SKM-1 treated with dmso at 0.1 percent for 144 hours (cell line): ENCODE measurements at regions not wholly inside any gene's neighbourhood (a gene's known extent, or its start where the extent isn't known, plus 50 kb on each side); places are given as distances from the start of the nearest gene placed in this dataset.
A peak's percentile ranks its signal among the peaks of the same experiment; 100 is the strongest.

ENCODE experiments used
- DNase-seq: peaks from one replicate; lab custom pipeline; 2025; ENCODE audit not compliant: unreplicated experiment; lab: John Stamatoyannopoulos, UW

- no peak for DNase-seq
Measured at GRCh38 chr2:15040429-15041084, 408.0 kb downstream of the LRATD1 start.

- no peak for DNase-seq
Measured at GRCh38 chr2:15041429-15041837, 408.9 kb downstream of the LRATD1 start.

- no peak for DNase-seq
Measured at GRCh38 chr2:15042801-15043217, 410.3 kb downstream of the LRATD1 start.

GRCh38 chr2:15043336-15044058, 411.0 kb downstream of the LRATD1 start:
- no peak for DNase-seq

GRCh38 chr2:15045054-15045453, 412.5 kb downstream of the LRATD1 start:
- DNase-seq: no peak

GRCh38 chr2:15047184-15047583, 414.7 kb downstream of the LRATD1 start:
- DNase-seq: no peak

- no peak for DNase-seq
Measured at GRCh38 chr2:15048000-15048399, 415.5 kb downstream of the LRATD1 start.

- no peak for DNase-seq
Measured at GRCh38 chr2:15049096-15049993, 416.8 kb downstream of the LRATD1 start.

- no peak for DNase-seq
Measured at GRCh38 chr2:15050483-15050882, 418.0 kb downstream of the LRATD1 start.

- DNase-seq: no peak
Measured at GRCh38 chr2:15053542-15053941, 421.0 kb downstream of the LRATD1 start.

- DNase-seq: peak; percentile 4
Measured at GRCh38 chr2:15058015-15058720, 425.7 kb downstream of the LRATD1 start.

- no peak for DNase-seq
Measured at GRCh38 chr2:15058721-15059157, 426.2 kb downstream of the LRATD1 start.

- DNase-seq: no peak
Measured at GRCh38 chr2:15059870-15060512, 427.5 kb downstream of the LRATD1 start.

GRCh38 chr2:15061268-15061667, 428.8 kb downstream of the LRATD1 start:
- no peak for DNase-seq

- DNase-seq: no peak
Measured at GRCh38 chr2:15066138-15066537, 433.6 kb downstream of the LRATD1 start.

GRCh38 chr2:15069149-15069548, 436.6 kb downstream of the LRATD1 start:
- no peak for DNase-seq

- no peak for DNase-seq
Measured at GRCh38 chr2:15072836-15073235, 440.3 kb downstream of the LRATD1 start.

GRCh38 chr2:15073664-15074063, 441.1 kb downstream of the LRATD1 start:
- no peak for DNase-seq

GRCh38 chr2:15074319-15074718, 441.8 kb downstream of the LRATD1 start:
- no peak for DNase-seq
